ENCODE measurements at regions not wholly inside any gene's neighbourhood (a gene's known extent, or its start where the extent isn't known, plus 50 kb on each side); places are given as distances from the start of the nearest gene placed in this dataset.

GRCh38 chr3:154050766-154051165 lies 70.4 kb upstream of the ARHGEF26 start:
- Histone ChIP-seq H3K4me3 (no peak overlapping the region), H3K9me3 (ENCODE audit: control insufficient read depth in 4 of 4, insufficient read depth in 3 of 4, low read length in 3 of 4) (peaks cover 0 to 4% (median 0%) of the 10 kb centered on the region in 4 donors), H3K27ac (ENCODE audit: low read depth in 1 of 2, low read length in 1 of 2) (no peak overlapping the region), H3K9ac (ENCODE audit: insufficient read depth in 1 of 2, low read length in 2 of 2) (no peak overlapping the region), H3K4me1 (ENCODE audit: control insufficient read depth in 5 of 5, insufficient read depth in 5 of 5, low read length in 5 of 5) (no peaks in the 10 kb centered on the region), H3K27me3 (ENCODE audit: control insufficient read depth in 3 of 3, insufficient read depth in 3 of 3, low read length in 2 of 3) (no peaks in the 10 kb centered on the region), H3K36me3 (ENCODE audit: control insufficient read depth in 4 of 4, insufficient read depth in 4 of 4, low read length in 4 of 4) (no peaks in the 10 kb centered on the region)
- ATAC-seq (ENCODE audit: insufficient read depth, low FRiP score): no peak
- TF ChIP-seq, protein P1, sequence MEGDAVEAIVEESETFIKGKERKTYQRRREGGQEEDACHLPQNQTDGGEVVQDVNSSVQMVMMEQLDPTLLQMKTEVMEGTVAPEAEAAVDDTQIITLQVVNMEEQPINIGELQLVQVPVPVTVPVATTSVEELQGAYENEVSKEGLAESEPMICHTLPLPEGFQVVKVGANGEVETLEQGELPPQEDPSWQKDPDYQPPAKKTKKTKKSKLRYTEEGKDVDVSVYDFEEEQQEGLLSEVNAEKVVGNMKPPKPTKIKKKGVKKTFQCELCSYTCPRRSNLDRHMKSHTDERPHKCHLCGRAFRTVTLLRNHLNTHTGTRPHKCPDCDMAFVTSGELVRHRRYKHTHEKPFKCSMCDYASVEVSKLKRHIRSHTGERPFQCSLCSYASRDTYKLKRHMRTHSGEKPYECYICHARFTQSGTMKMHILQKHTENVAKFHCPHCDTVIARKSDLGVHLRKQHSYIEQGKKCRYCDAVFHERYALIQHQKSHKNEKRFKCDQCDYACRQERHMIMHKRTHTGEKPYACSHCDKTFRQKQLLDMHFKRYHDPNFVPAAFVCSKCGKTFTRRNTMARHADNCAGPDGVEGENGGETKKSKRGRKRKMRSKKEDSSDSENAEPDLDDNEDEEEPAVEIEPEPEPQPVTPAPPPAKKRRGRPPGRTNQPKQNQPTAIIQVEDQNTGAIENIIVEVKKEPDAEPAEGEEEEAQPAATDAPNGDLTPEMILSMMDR (IDR thresholded peaks at IDR 0.05; ENCODE audit: control extremely low read depth, extremely low read depth): no peak
- DNase-seq: no peak

- ATAC-seq (ENCODE audit: insufficient read depth, low FRiP score) (no peak), DNase-seq (peak; percentile 26 to 51 (median 37))
- Histone ChIP-seq H3K4me3 (no peak overlapping the region), H3K9me3 (ENCODE audit: control insufficient read depth in 4 of 4, insufficient read depth in 3 of 4, low read length in 3 of 4) (no peaks in the 10 kb centered on the region), H3K27me3 (ENCODE audit: control insufficient read depth in 3 of 3, insufficient read depth in 3 of 3, low read length in 2 of 3) (no peaks in the 10 kb centered on the region), H3K36me3 (ENCODE audit: control insufficient read depth in 4 of 4, insufficient read depth in 4 of 4, low read length in 4 of 4) (no peaks in the 10 kb centered on the region), H3K9ac (ENCODE audit: insufficient read depth in 1 of 2, low read length in 2 of 2) (peak overlapping the region in 1 of 2 donors; percentile 74), H3K4me1 (ENCODE audit: control insufficient read depth in 5 of 5, insufficient read depth in 5 of 5, low read length in 5 of 5) (peaks cover 0 to 20% (median 9%) of the 10 kb centered on the region in 5 donors), H3K27ac (ENCODE audit: low read depth in 1 of 2, low read length in 1 of 2) (peak overlapping the region in 1 of 2 donors; percentile 54)
- TF ChIP-seq, protein P1 (IDR thresholded peaks at IDR 0.05; ENCODE audit: control extremely low read depth, extremely low read depth): no peak
- WGBS, 2 donors: 62 to 72% methylated on average over 6 of the region's 6 CpGs
These were observed 61.4 kb upstream of the ARHGEF26 start for GRCh38 chr3:154059833-154060232.

DNA sequence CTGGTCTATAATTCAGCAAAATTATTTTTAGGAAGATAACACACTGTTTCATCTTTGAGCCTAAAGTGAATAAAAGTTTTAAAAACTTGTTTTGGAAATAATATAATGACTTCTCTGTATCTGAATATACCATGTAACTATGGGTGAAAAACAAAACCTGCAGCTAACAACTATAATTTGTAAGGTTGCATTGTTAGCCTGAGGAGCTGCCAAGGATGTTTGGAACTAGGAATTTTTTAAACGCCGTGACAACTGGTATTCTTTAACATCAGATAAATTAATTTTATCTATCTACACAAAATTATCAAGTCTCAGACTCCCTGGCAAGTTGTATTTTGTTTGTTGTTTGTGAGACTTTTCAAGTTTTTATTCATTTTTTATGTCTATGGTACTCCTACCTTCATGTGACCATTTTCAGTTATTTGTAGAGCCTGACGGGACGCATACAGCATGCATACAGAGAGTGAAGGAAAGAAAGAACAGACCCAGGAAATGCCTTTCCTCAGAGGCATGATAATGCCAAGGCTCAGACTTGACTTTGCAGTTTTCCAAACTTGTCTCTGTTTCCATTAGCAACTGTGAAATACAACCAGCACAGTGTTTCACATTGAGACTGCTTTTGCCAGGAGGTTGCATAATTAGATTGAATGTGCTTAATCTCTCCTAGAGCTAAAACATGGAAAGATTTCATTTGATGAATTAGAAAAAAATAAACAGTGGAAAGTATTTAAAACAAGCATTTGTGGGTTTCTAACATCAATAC lies 60.8 kb upstream of the ARHGEF26 start:
- no peak for ATAC-seq (ENCODE audit: insufficient read depth, low FRiP score)
- peaks cover 0 to 20% (median 9%) of the 10 kb centered on the region in 5 donors for H3K4me1 ChIP-seq (ENCODE audit: control insufficient read depth in 5 of 5, insufficient read depth in 5 of 5, low read length in 5 of 5)
- H3K36me3 ChIP-seq (ENCODE audit: control insufficient read depth in 4 of 4, insufficient read depth in 4 of 4, low read length in 4 of 4): no peaks in the 10 kb centered on the region
- WGBS, 2 donors: 55 to 88% methylated on average over 4 of the region's 4 CpGs
- H3K27me3 ChIP-seq (ENCODE audit: control insufficient read depth in 3 of 3, insufficient read depth in 3 of 3, low read length in 2 of 3): no peaks in the 10 kb centered on the region
- H3K9me3 ChIP-seq (ENCODE audit: control insufficient read depth in 4 of 4, insufficient read depth in 3 of 4, low read length in 3 of 4): no peaks in the 10 kb centered on the region
- TF ChIP-seq, protein P1 (IDR thresholded peaks at IDR 0.05; ENCODE audit: control extremely low read depth, extremely low read depth): no peak
- H3K27ac ChIP-seq (ENCODE audit: low read depth in 1 of 2, low read length in 1 of 2): no peak overlapping the region
- DNase-seq: peak; percentile 55 to 93 (median 92)
- H3K4me3 ChIP-seq: no peak overlapping the region
- H3K9ac ChIP-seq (ENCODE audit: insufficient read depth in 1 of 2, low read length in 2 of 2): peak overlapping the region in 1 of 2 donors; percentile 74

All from lung (tissue), 11 donors.